ENCODE measurements at regions not wholly inside any gene's neighbourhood (a gene's known extent, or its start where the extent isn't known, plus 50 kb on each side); places are given as distances from the start of the nearest gene placed in this dataset.

DNA sequence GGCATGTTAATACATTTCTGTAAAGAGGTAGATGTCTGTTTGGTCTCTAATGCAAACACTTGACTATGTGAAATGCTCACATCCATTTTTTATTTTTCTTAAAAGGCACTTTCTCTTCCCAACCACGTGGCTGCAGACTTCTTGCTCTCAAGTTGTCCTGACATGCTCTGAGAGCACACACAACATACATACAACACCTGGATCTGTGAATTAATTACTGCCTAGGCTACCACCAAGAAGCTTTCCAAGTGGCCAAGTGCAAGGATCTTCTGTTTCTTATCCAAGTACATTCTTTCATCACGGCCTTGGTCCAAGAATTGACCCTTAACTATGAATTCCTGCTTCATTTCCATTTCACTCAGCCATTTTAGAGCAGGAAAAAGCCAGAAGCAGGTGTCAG lies 110.8 kb downstream of the SPRY1 start:
- H3K4ac ChIP-seq (ENCODE audit: low read length) = no peak overlapping the region
- peaks cover 2 to 24% of the 10 kb centered on the region in 2 donors for H3K4me1 ChIP-seq (ENCODE audit: control insufficient read depth in 2 of 2, insufficient read depth in 1 of 2, low read depth in 1 of 2, low read length in 2 of 2)
- WGBS, 2 donors (ENCODE audit: extremely low coverage in 2 of 2, insufficient read length in 2 of 2, insufficient replicate concordance in 1 of 2) = no CpG with 5 or more reads among the region's 2 CpGs

GRCh38 chr4:123510221-123510620 lies 113.6 kb downstream of the SPRY1 start:
- no peak overlapping the region for H3K4me3 ChIP-seq (ENCODE audit: low read length in 2 of 2)
- no peak overlapping the region for H4K8ac ChIP-seq (ENCODE audit: low read depth, low read length)
- H2AK5ac ChIP-seq (ENCODE audit: low read depth, low read length) = no peak overlapping the region
- H3K27me3 ChIP-seq (ENCODE audit: control insufficient read depth in 3 of 3, insufficient read depth in 3 of 3, low read depth in 1 of 3, low read length in 3 of 3) = peaks cover 0 to 11% (median 0%) of the 10 kb centered on the region in 3 experiments
- H3K27ac ChIP-seq (replicated peaks; ENCODE audit: low read length) = no peak overlapping the region
- H3K4me2 ChIP-seq (ENCODE audit: insufficient read depth, low read length, poor library complexity, severe bottlenecking) = no peak overlapping the region
- peaks cover 0 to 4% of the 10 kb centered on the region in 2 donors for H3K9me3 ChIP-seq (replicated peaks in 1 of 2; ENCODE audit: control insufficient read depth in 2 of 2, insufficient read depth in 1 of 2, low read depth in 1 of 2, low read length in 2 of 2)
- H3K9ac ChIP-seq (ENCODE audit: low read depth, low read length, poor library complexity) = no peak overlapping the region
- H3K4ac ChIP-seq (ENCODE audit: low read length) = no peak overlapping the region
- H2BK12ac ChIP-seq (ENCODE audit: low read length) = no peak overlapping the region
- no peak overlapping the region for H3K23ac ChIP-seq (ENCODE audit: low read depth, low read length, poor library complexity)
- H3K36me3 ChIP-seq (replicated peaks in 1 of 2; ENCODE audit: control insufficient read depth in 2 of 2, insufficient read depth in 2 of 2, low read length in 2 of 2) = no peaks in the 10 kb centered on the region
- DNase-seq (ENCODE audit: low spot score) = no peak
- H3K14ac ChIP-seq (ENCODE audit: low read length) = no peak overlapping the region
- no peak overlapping the region for H2AFZ ChIP-seq (ENCODE audit: low read length)
- H3K4me1 ChIP-seq (ENCODE audit: control insufficient read depth in 2 of 2, insufficient read depth in 1 of 2, low read depth in 1 of 2, low read length in 2 of 2) = peaks cover 0 to 15% of the 10 kb centered on the region in 2 donors
- H2BK5ac ChIP-seq (ENCODE audit: low read length) = no peak overlapping the region
- no peak overlapping the region for H4K91ac ChIP-seq (ENCODE audit: low read depth, low read length, poor library complexity)
- no peak overlapping the region for H2BK120ac ChIP-seq (ENCODE audit: low read depth, low read length)
- H2BK15ac ChIP-seq (ENCODE audit: low read length) = no peak overlapping the region
- no peaks in the 10 kb centered on the region for H3K79me1 ChIP-seq (ENCODE audit: low read depth, low read length)
- WGBS, 2 donors (ENCODE audit: extremely low coverage in 2 of 2, insufficient read length in 2 of 2, insufficient replicate concordance in 1 of 2) = no CpG with 5 or more reads among the region's 3 CpGs
- H3K18ac ChIP-seq (ENCODE audit: low read length) = no peak overlapping the region

More for the DNA sequence above, 110.8 kb downstream of the SPRY1 start:
- no peak overlapping the region for H3K27ac ChIP-seq (replicated peaks; ENCODE audit: low read length)
- H2AFZ ChIP-seq (ENCODE audit: low read length) = no peak overlapping the region
- DNase-seq (ENCODE audit: low spot score) = no peak
- H2BK15ac ChIP-seq (ENCODE audit: low read length) = no peak overlapping the region
- no peak overlapping the region for H2BK120ac ChIP-seq (ENCODE audit: low read depth, low read length)
- H2AK5ac ChIP-seq (ENCODE audit: low read depth, low read length) = no peak overlapping the region
- no peak overlapping the region for H3K4me3 ChIP-seq (ENCODE audit: low read length in 2 of 2)
- H3K36me3 ChIP-seq (replicated peaks in 1 of 2; ENCODE audit: control insufficient read depth in 2 of 2, insufficient read depth in 2 of 2, low read length in 2 of 2) = no peaks in the 10 kb centered on the region
- no peak overlapping the region for H3K9ac ChIP-seq (ENCODE audit: low read depth, low read length, poor library complexity)
- H4K8ac ChIP-seq (ENCODE audit: low read depth, low read length) = no peak overlapping the region
- H3K79me1 ChIP-seq (ENCODE audit: low read depth, low read length) = no peaks in the 10 kb centered on the region
- no peak overlapping the region for H3K18ac ChIP-seq (ENCODE audit: low read length)
- peaks cover 0 to 9% of the 10 kb centered on the region in 2 donors for H3K9me3 ChIP-seq (replicated peaks in 1 of 2; ENCODE audit: control insufficient read depth in 2 of 2, insufficient read depth in 1 of 2, low read depth in 1 of 2, low read length in 2 of 2)
- no peak overlapping the region for H3K4me2 ChIP-seq (ENCODE audit: insufficient read depth, low read length, poor library complexity, severe bottlenecking)
- no peak overlapping the region for H3K23ac ChIP-seq (ENCODE audit: low read depth, low read length, poor library complexity)
- H2BK5ac ChIP-seq (ENCODE audit: low read length) = no peak overlapping the region
- H3K14ac ChIP-seq (ENCODE audit: low read length) = no peak overlapping the region
- H3K27me3 ChIP-seq (ENCODE audit: control insufficient read depth in 3 of 3, insufficient read depth in 3 of 3, low read depth in 1 of 3, low read length in 3 of 3) = peaks cover 0 to 16% (median 0%) of the 10 kb centered on the region in 3 experiments
- H4K91ac ChIP-seq (ENCODE audit: low read depth, low read length, poor library complexity) = no peak overlapping the region
- H2BK12ac ChIP-seq (ENCODE audit: low read length) = no peak overlapping the region

DNA sequence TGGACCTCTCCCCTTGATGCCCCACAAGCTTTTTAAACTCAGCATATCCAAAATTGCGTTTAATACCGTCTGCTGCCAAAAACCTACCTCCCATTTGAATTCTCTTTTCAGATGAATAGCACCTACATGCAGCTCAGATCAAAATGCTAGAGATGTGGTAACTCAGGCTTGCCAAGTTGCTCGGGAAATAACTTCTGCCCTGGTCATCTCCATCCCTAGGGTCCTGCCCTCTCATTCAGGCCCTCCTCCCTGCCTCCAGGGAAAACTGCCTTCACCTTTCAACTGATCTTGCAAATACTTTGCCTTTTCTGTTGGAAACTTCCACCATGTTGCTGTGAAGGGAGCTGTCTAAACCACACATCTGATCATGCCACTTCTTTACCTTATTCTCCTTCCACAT lies 114.1 kb downstream of the SPRY1 start:
- DNase-seq (ENCODE audit: low spot score) = no peak
- H3K79me1 ChIP-seq (ENCODE audit: low read depth, low read length) = no peaks in the 10 kb centered on the region
- H3K9ac ChIP-seq (ENCODE audit: low read depth, low read length, poor library complexity) = no peak overlapping the region
- no peak overlapping the region for H3K18ac ChIP-seq (ENCODE audit: low read length)
- H2BK5ac ChIP-seq (ENCODE audit: low read length) = no peak overlapping the region
- no peaks in the 10 kb centered on the region for H3K36me3 ChIP-seq (replicated peaks in 1 of 2; ENCODE audit: control insufficient read depth in 2 of 2, insufficient read depth in 2 of 2, low read length in 2 of 2)
- H3K4me1 ChIP-seq (ENCODE audit: control insufficient read depth in 2 of 2, insufficient read depth in 1 of 2, low read depth in 1 of 2, low read length in 2 of 2) = peaks cover 0 to 15% of the 10 kb centered on the region in 2 donors
- no CpG with 5 or more reads among the region's 3 CpGs for WGBS, 2 donors (ENCODE audit: extremely low coverage in 2 of 2, insufficient read length in 2 of 2, insufficient replicate concordance in 1 of 2)
- H4K91ac ChIP-seq (ENCODE audit: low read depth, low read length, poor library complexity) = no peak overlapping the region
- peaks cover 0 to 11% (median 0%) of the 10 kb centered on the region in 3 experiments for H3K27me3 ChIP-seq (ENCODE audit: control insufficient read depth in 3 of 3, insufficient read depth in 3 of 3, low read depth in 1 of 3, low read length in 3 of 3)
- H3K14ac ChIP-seq (ENCODE audit: low read length) = no peak overlapping the region
- no peak overlapping the region for H3K4me3 ChIP-seq (ENCODE audit: low read length in 2 of 2)
- no peak overlapping the region for H3K27ac ChIP-seq (replicated peaks; ENCODE audit: low read length)
- no peak overlapping the region for H2BK12ac ChIP-seq (ENCODE audit: low read length)
- H2AK5ac ChIP-seq (ENCODE audit: low read depth, low read length) = no peak overlapping the region
- no peak overlapping the region for H2BK120ac ChIP-seq (ENCODE audit: low read depth, low read length)
- no peak overlapping the region for H2AFZ ChIP-seq (ENCODE audit: low read length)
- H3K23ac ChIP-seq (ENCODE audit: low read depth, low read length, poor library complexity) = no peak overlapping the region
- H3K4me2 ChIP-seq (ENCODE audit: insufficient read depth, low read length, poor library complexity, severe bottlenecking) = no peak overlapping the region
- H3K4ac ChIP-seq (ENCODE audit: low read length) = no peak overlapping the region
- no peak overlapping the region for H2BK15ac ChIP-seq (ENCODE audit: low read length)
- H3K9me3 ChIP-seq (replicated peaks in 1 of 2; ENCODE audit: control insufficient read depth in 2 of 2, insufficient read depth in 1 of 2, low read depth in 1 of 2, low read length in 2 of 2) = peaks cover 0 to 8% of the 10 kb centered on the region in 2 donors
- H4K8ac ChIP-seq (ENCODE audit: low read depth, low read length) = no peak overlapping the region

- no peak overlapping the region for H2BK15ac ChIP-seq (ENCODE audit: low read length)
- H3K79me1 ChIP-seq (ENCODE audit: low read depth, low read length) = no peaks in the 10 kb centered on the region
- H4K91ac ChIP-seq (ENCODE audit: low read depth, low read length, poor library complexity) = no peak overlapping the region
- H3K18ac ChIP-seq (ENCODE audit: low read length) = no peak overlapping the region
- no peak overlapping the region for H2BK120ac ChIP-seq (ENCODE audit: low read depth, low read length)
- DNase-seq (ENCODE audit: low spot score) = no peak
- H3K4me1 ChIP-seq (ENCODE audit: control insufficient read depth in 2 of 2, insufficient read depth in 1 of 2, low read depth in 1 of 2, low read length in 2 of 2) = no peaks in the 10 kb centered on the region
- H3K9ac ChIP-seq (ENCODE audit: low read depth, low read length, poor library complexity) = no peak overlapping the region
- no peak overlapping the region for H2BK5ac ChIP-seq (ENCODE audit: low read length)
- H3K27ac ChIP-seq (replicated peaks; ENCODE audit: low read length) = no peak overlapping the region
- H3K36me3 ChIP-seq (replicated peaks in 1 of 2; ENCODE audit: control insufficient read depth in 2 of 2, insufficient read depth in 2 of 2, low read length in 2 of 2) = no peaks in the 10 kb centered on the region
- no peak overlapping the region for H4K8ac ChIP-seq (ENCODE audit: low read depth, low read length)
- no peak overlapping the region for H2AK5ac ChIP-seq (ENCODE audit: low read depth, low read length)
- no CpG with 5 or more reads among the region's 3 CpGs for WGBS, 2 donors (ENCODE audit: extremely low coverage in 2 of 2, insufficient read length in 2 of 2, insufficient replicate concordance in 1 of 2)
- H3K9me3 ChIP-seq (replicated peaks in 1 of 2; ENCODE audit: control insufficient read depth in 2 of 2, insufficient read depth in 1 of 2, low read depth in 1 of 2, low read length in 2 of 2) = peaks cover 0 to 11% of the 10 kb centered on the region in 2 donors
- H3K23ac ChIP-seq (ENCODE audit: low read depth, low read length, poor library complexity) = no peak overlapping the region
- H2BK12ac ChIP-seq (ENCODE audit: low read length) = no peak overlapping the region
- no peak overlapping the region for H3K4me2 ChIP-seq (ENCODE audit: insufficient read depth, low read length, poor library complexity, severe bottlenecking)
- no peak overlapping the region for H2AFZ ChIP-seq (ENCODE audit: low read length)
- H3K4me3 ChIP-seq (ENCODE audit: low read length in 2 of 2) = no peak overlapping the region
- H3K4ac ChIP-seq (ENCODE audit: low read length) = no peak overlapping the region
- H3K27me3 ChIP-seq (ENCODE audit: control insufficient read depth in 3 of 3, insufficient read depth in 3 of 3, low read depth in 1 of 3, low read length in 3 of 3) = no peaks in the 10 kb centered on the region
- no peak overlapping the region for H3K14ac ChIP-seq (ENCODE audit: low read length)
These were observed 120.0 kb downstream of the SPRY1 start for GRCh38 chr4:123516576-123516975.
